ENCODE measurements at regions not wholly inside any gene's neighbourhood (a gene's known extent, or its start where the extent isn't known, plus 50 kb on each side); places are given as distances from the start of the nearest gene placed in this dataset.

GRCh38 chr18:77804382-77804781 is 554.7 kb downstream of the GALR1 start:
- Histone ChIP-seq H3K79me2 (ENCODE audit: insufficient read depth, low read depth) (no peaks in the 10 kb centered on the region), H3K4me2 (no peak overlapping the region), H3K27ac (no peak overlapping the region), H4K20me1 (ENCODE audit: insufficient read depth) (no peaks in the 10 kb centered on the region), H3K27me3 (ENCODE audit: insufficient read depth, low read depth) (no peaks in the 10 kb centered on the region), H3K4me3 (IDR thresholded peaks at IDR 0.05; ENCODE audit: insufficient read depth, low read depth, low read length) (no peak overlapping the region), H2AFZ (ENCODE audit: low read depth) (no peak overlapping the region), H3K9ac (no peak overlapping the region), H3K4me1 (ENCODE audit: low read depth, poor library complexity, severe bottlenecking) (no peaks in the 10 kb centered on the region), H3K36me3 (ENCODE audit: insufficient read depth) (no peaks in the 10 kb centered on the region)
- no peak for TF ChIP-seq CTCF (conservative IDR thresholded peaks at IDR 0.05; ENCODE audit: low read depth, low read length)

- Histone ChIP-seq H3K4me1 (ENCODE audit: low read depth, poor library complexity, severe bottlenecking) (no peaks in the 10 kb centered on the region), H3K79me2 (ENCODE audit: insufficient read depth, low read depth) (no peaks in the 10 kb centered on the region), H3K36me3 (ENCODE audit: insufficient read depth) (no peaks in the 10 kb centered on the region), H2AFZ (ENCODE audit: low read depth) (no peak overlapping the region), H3K4me2 (no peak overlapping the region), H4K20me1 (ENCODE audit: insufficient read depth) (no peaks in the 10 kb centered on the region), H3K9ac (no peak overlapping the region), H3K4me3 (IDR thresholded peaks at IDR 0.05; ENCODE audit: insufficient read depth, low read depth, low read length) (no peak overlapping the region), H3K27ac (no peak overlapping the region), H3K27me3 (ENCODE audit: insufficient read depth, low read depth) (no peaks in the 10 kb centered on the region)
- TF ChIP-seq CTCF (conservative IDR thresholded peaks at IDR 0.05; ENCODE audit: low read depth, low read length), result no peak
Observed at GRCh38 chr18:77807650-77808049, 558.0 kb downstream of the GALR1 start.

- H3K27me3 ChIP-seq (ENCODE audit: insufficient read depth, low read depth), result no peaks in the 10 kb centered on the region
- H3K4me1 ChIP-seq (ENCODE audit: low read depth, poor library complexity, severe bottlenecking), result peaks cover 17% of the 10 kb centered on the region
- H3K4me3 ChIP-seq (IDR thresholded peaks at IDR 0.05; ENCODE audit: insufficient read depth, low read depth, low read length), result no peak overlapping the region
- no peak overlapping the region for H3K4me2 ChIP-seq
- no peak for TF ChIP-seq CTCF (conservative IDR thresholded peaks at IDR 0.05; ENCODE audit: low read depth, low read length)
- no peak overlapping the region for H2AFZ ChIP-seq (ENCODE audit: low read depth)
- H3K36me3 ChIP-seq (ENCODE audit: insufficient read depth), result no peaks in the 10 kb centered on the region
- no peak overlapping the region for H3K27ac ChIP-seq
- no peak overlapping the region for H3K9ac ChIP-seq
- H3K79me2 ChIP-seq (ENCODE audit: insufficient read depth, low read depth), result no peaks in the 10 kb centered on the region
- H4K20me1 ChIP-seq (ENCODE audit: insufficient read depth), result no peaks in the 10 kb centered on the region
Observed at GRCh38 chr18:77811503-77811902, 561.9 kb downstream of the GALR1 start.

- no peak overlapping the region for H3K9ac ChIP-seq
- H3K36me3 ChIP-seq (ENCODE audit: insufficient read depth), result no peaks in the 10 kb centered on the region
- H4K20me1 ChIP-seq (ENCODE audit: insufficient read depth), result no peaks in the 10 kb centered on the region
- H3K27me3 ChIP-seq (ENCODE audit: insufficient read depth, low read depth), result no peaks in the 10 kb centered on the region
- no peak overlapping the region for H3K4me2 ChIP-seq
- TF ChIP-seq CTCF (conservative IDR thresholded peaks at IDR 0.05; ENCODE audit: low read depth, low read length), result no peak
- H3K4me3 ChIP-seq (IDR thresholded peaks at IDR 0.05; ENCODE audit: insufficient read depth, low read depth, low read length), result no peak overlapping the region
- H3K79me2 ChIP-seq (ENCODE audit: insufficient read depth, low read depth), result no peaks in the 10 kb centered on the region
- H3K4me1 ChIP-seq (ENCODE audit: low read depth, poor library complexity, severe bottlenecking), result peaks cover 17% of the 10 kb centered on the region
- H2AFZ ChIP-seq (ENCODE audit: low read depth), result peak overlapping the region; percentile 4; the same call in 1 of the 2 replicates
- H3K27ac ChIP-seq, result no peak overlapping the region
Observed at GRCh38 chr18:77815666-77816338, 566.2 kb downstream of the GALR1 start.

All from KMS-11 (cell line).